IPS DF 4.7 (cell line): ENCODE measurements at regions not wholly inside any gene's neighbourhood (a gene's known extent, or its start where the extent isn't known, plus 50 kb on each side); places are given as distances from the start of the nearest gene placed in this dataset.
"Not testable (repeated sequence)": the region's sequence is repeated elsewhere in the genome, so short reads cannot be mapped to it uniquely, and the experiment has no call there.

Source experiments
- DNase-seq: peaks from one replicate; pipeline ENCODE4 v3.0.0-alpha.2; 2013; ENCODE audit warnings: low spot score; ENCODE audit errors: extremely low read depth

- DNase-seq, result no peak
These were observed 116.4 kb upstream of the TOPAZ1 start for GRCh38 chr3:44125246-44125645.

GRCh38 chr3:44125882-44126281 is 115.8 kb upstream of the TOPAZ1 start:
- no peak for DNase-seq

- no peak for DNase-seq
These were observed 113.5 kb upstream of the TOPAZ1 start for GRCh38 chr3:44128057-44128775.

- DNase-seq, result no peak
These were observed 111.4 kb upstream of the TOPAZ1 start for GRCh38 chr3:44130249-44130648.

GRCh38 chr3:44132061-44132460 is 109.6 kb upstream of the TOPAZ1 start:
- no peak for DNase-seq

- no peak for DNase-seq
These were observed 109.1 kb upstream of the TOPAZ1 start for GRCh38 chr3:44132593-44132992.

- DNase-seq, result no peak
These were observed 105.3 kb upstream of the TOPAZ1 start for GRCh38 chr3:44136421-44136820.

GRCh38 chr3:44146073-44146472 is 95.6 kb upstream of the TOPAZ1 start:
- DNase-seq, result no peak

GRCh38 chr3:44159696-44160300 is 81.9 kb upstream of the TOPAZ1 start:
- DNase-seq, result no peak

GRCh38 chr3:44160818-44161217 is 80.9 kb upstream of the TOPAZ1 start:
- no peak for DNase-seq

- no peak for DNase-seq
These were observed 69.8 kb upstream of the TOPAZ1 start for GRCh38 chr3:44171891-44172290.

GRCh38 chr3:44172701-44173100 is 69.0 kb upstream of the TOPAZ1 start:
- DNase-seq, result not testable (repeated sequence)

- DNase-seq, result no peak
These were observed 68.4 kb upstream of the TOPAZ1 start for GRCh38 chr3:44173263-44173662.

- no peak for DNase-seq
These were observed 66.6 kb upstream of the TOPAZ1 start for GRCh38 chr3:44175070-44175469.

- no peak for DNase-seq
These were observed 62.4 kb upstream of the TOPAZ1 start for GRCh38 chr3:44179246-44179645.

GRCh38 chr3:44184319-44184953 is 57.2 kb upstream of the TOPAZ1 start:
- no peak for DNase-seq

- no peak for DNase-seq
These were observed 56.2 kb upstream of the TOPAZ1 start for GRCh38 chr3:44185396-44185915.

- no peak for DNase-seq
These were observed 55.5 kb upstream of the TOPAZ1 start for GRCh38 chr3:44186111-44186672.

GRCh38 chr3:44186712-44187111 is 55.0 kb upstream of the TOPAZ1 start:
- DNase-seq, result no peak
